Endothelial cell of umbilical vein (primary cell): ENCODE measurements at regions not wholly inside any gene's neighbourhood (a gene's known extent, or its start where the extent isn't known, plus 50 kb on each side); places are given as distances from the start of the nearest gene placed in this dataset.

Experiments used
- BruUV-seq: library from RNA; stranded (reverse); fragments of 400-500 nt; replicated peaks from 2 replicates; lab custom pipeline; 2021; lab: Mats Ljungman, UMichigan
- CTCF ChIA-PET: fragments of 300-600, 350-600 bp; sonication (Branson Sonifier 250); formaldehyde crosslinking; loops from one replicate; lab custom pipeline; 2021; ENCODE audit warnings: antibody characterized with exemption, inconsistent platforms; lab: Charles Lee
- POLR2A ChIA-PET: fragments of 300-600, 350-600 bp; sonication (Branson Sonifier 250); formaldehyde crosslinking; loops from one replicate; lab custom pipeline; 2021; ENCODE audit warnings: antibody characterized with exemption, inconsistent platforms; lab: Charles Lee
- DNase-seq: peaks from one replicate; pipeline ENCODE4 v3.0.0-alpha.2; 2011; ENCODE audit warnings: low read depth, low spot score
- FAIRE-seq: peaks from 2 replicates; lab custom pipeline; 2011; peaks lifted over from hg19 to GRCh38; lab: Jason Lieb, UNC
- H2AFZ ChIP-seq: 2 replicates; pipeline ENCODE4 v1.6.0; 2012; ENCODE audit warnings: low read depth, low read length, control low read depth, inconsistent platforms
- H3K27ac ChIP-seq: 2 replicates; pipeline ENCODE4 v1.5.1; 2011; ENCODE audit warnings: low read depth, mild to moderate bottlenecking, control low read depth, low read length, moderate library complexity; ENCODE audit not compliant: insufficient read depth
- H3K27me3 ChIP-seq, 2 experiments: 2 replicates each; pipeline versions ENCODE4 v1.6.0 to v1.6.1; 2011; ENCODE audit warnings: low read length in 2 of 2, mixed read lengths in 1 of 2; ENCODE audit not compliant: control insufficient read depth in 2 of 2, insufficient read depth in 2 of 2
- H3K36me3 ChIP-seq, 2 experiments: 2 replicates in 1 of 2; 3 replicates in 1 of 2; pipeline ENCODE4 v1.5.1; 2011; ENCODE audit warnings: low read length in 2 of 2, mild to moderate bottlenecking in 1 of 2, moderate library complexity in 1 of 2; ENCODE audit not compliant: control insufficient read depth in 2 of 2, insufficient read depth in 2 of 2; ENCODE audit errors: extremely low read depth in 1 of 2
- H3K4me1 ChIP-seq: 3 replicates; pipeline ENCODE4 v1.5.1; 2011; ENCODE audit warnings: mild to moderate bottlenecking, low read length; ENCODE audit not compliant: control insufficient read depth, insufficient read depth; ENCODE audit errors: extremely low read depth
- H3K4me2 ChIP-seq: 2 replicates; pipeline ENCODE4 v1.6.1; 2011; ENCODE audit warnings: low read length, control low read depth, mixed read lengths; ENCODE audit not compliant: insufficient read depth
- H3K4me3 ChIP-seq, 3 experiments: fragments of 200-600 bp in 1 of 3; sonication (generic), shearing (Covaris generic) in 1 of 3; replicated peaks in 1 of 3; 2 replicates each; pipeline ENCODE4 v1.5.1; 2011 to 2016; ENCODE audit warnings: control low read depth in 3 of 3, low read length in 3 of 3, mild to moderate bottlenecking in 2 of 3, inconsistent platforms in 1 of 3, low read depth in 1 of 3, moderate library complexity in 1 of 3; ENCODE audit not compliant: insufficient read depth in 1 of 3
- H3K79me2 ChIP-seq: 2 replicates; pipeline ENCODE4 v1.6.0; 2012; ENCODE audit warnings: low read length, inconsistent platforms; ENCODE audit not compliant: control insufficient read depth, insufficient read depth
- H3K9ac ChIP-seq: replicated peaks from 2 replicates; pipeline ENCODE3; 2011; ENCODE audit warnings: low read length, control low read depth; ENCODE audit not compliant: insufficient read depth; ENCODE audit errors: extremely low read depth
- H3K9me1 ChIP-seq: replicated peaks from 3 replicates; pipeline ENCODE4 v1.6.0; 2011; ENCODE audit warnings: mild to moderate bottlenecking, low read length; ENCODE audit not compliant: control insufficient read depth, insufficient read depth; ENCODE audit errors: extremely low read depth
- H3K9me3 ChIP-seq: replicated peaks from 2 replicates; pipeline ENCODE4 v1.5.1; 2012; ENCODE audit warnings: low read length, inconsistent platforms; ENCODE audit not compliant: control insufficient read depth, insufficient read depth
- H4K20me1 ChIP-seq: replicated peaks from 2 replicates; pipeline ENCODE3; 2011; ENCODE audit warnings: mild to moderate bottlenecking, low read length; ENCODE audit not compliant: control insufficient read depth, insufficient read depth; ENCODE audit errors: extremely low read depth
- CTCF ChIP-seq, 2 donors: IDR thresholded peaks; 1 replicate in 1 of 2; 2 replicates in 1 of 2; pipeline ENCODE4 v1.5.1; 2011; ENCODE audit warnings: low read length in 2 of 2, mild to moderate bottlenecking in 2 of 2, moderate library complexity in 2 of 2, control low read depth in 1 of 2, inconsistent platforms in 1 of 2, low read depth in 1 of 2; ENCODE audit not compliant: insufficient read depth in 1 of 2; ENCODE audit errors: extremely low read depth in 1 of 2
- EZH2 ChIP-seq: IDR thresholded peaks from 2 replicates; pipeline ENCODE4 v1.6.1; 2012; ENCODE audit warnings: borderline replicate concordance, low read depth, mild to moderate bottlenecking, moderate library complexity, low read length, inconsistent platforms; ENCODE audit not compliant: severe bottlenecking
- FOS ChIP-seq: IDR thresholded peaks from 2 replicates; pipeline ENCODE4 v1.6.1; 2011; ENCODE audit warnings: mild to moderate bottlenecking, low read length, moderate library complexity, borderline replicate concordance; ENCODE audit not compliant: insufficient read depth
- GATA2 ChIP-seq: IDR thresholded peaks from 2 replicates; pipeline ENCODE4 v1.7.0; 2011; ENCODE audit warnings: low read depth, mild to moderate bottlenecking, moderate library complexity, mixed read lengths, low read length; ENCODE audit not compliant: insufficient read length, insufficient read depth
- JUN ChIP-seq: IDR thresholded peaks from 2 replicates; pipeline ENCODE4 v1.6.1; 2011; ENCODE audit warnings: borderline replicate concordance, low read depth; ENCODE audit not compliant: insufficient read length, insufficient read depth
- MYC ChIP-seq: IDR thresholded peaks from one replicate; pipeline ENCODE4 v1.6.1; 2011; ENCODE audit warnings: mild to moderate bottlenecking, low read depth, low read length
- POLR2A ChIP-seq: IDR thresholded peaks from 2 replicates; pipeline ENCODE4 v1.6.1; 2012; ENCODE audit warnings: low read depth, mild to moderate bottlenecking, control low read depth, low read length
- POLR2AphosphoS5 ChIP-seq: IDR thresholded peaks from 2 replicates; pipeline ENCODE4 v1.6.1; 2012; ENCODE audit warnings: low read depth, mild to moderate bottlenecking, control low read depth, low read length, moderate library complexity; ENCODE audit not compliant: insufficient read depth
- dilution Hi-C: fragments of 300-500 bp; cut with MboI; formaldehyde crosslinking; loops from one replicate; pipeline ENCODE4 v1.15.0; 2019; ENCODE audit warnings: low sequenced_read_pairs; ENCODE audit not compliant: extremely low pct_ligation_motif_present
- intact Hi-C: fragments of 100-400 bp; cut with micrococcal nuclease; formaldehyde crosslinking; loops from one replicate; pipeline ENCODE4 v1.10.0; 2022
- TF ChIP-seq, protein P1 (sequence below): IDR thresholded peaks from 2 replicates; pipeline ENCODE4 v1.6.1; 2011; ENCODE audit not compliant: insufficient read depth, insufficient read length

DNA sequence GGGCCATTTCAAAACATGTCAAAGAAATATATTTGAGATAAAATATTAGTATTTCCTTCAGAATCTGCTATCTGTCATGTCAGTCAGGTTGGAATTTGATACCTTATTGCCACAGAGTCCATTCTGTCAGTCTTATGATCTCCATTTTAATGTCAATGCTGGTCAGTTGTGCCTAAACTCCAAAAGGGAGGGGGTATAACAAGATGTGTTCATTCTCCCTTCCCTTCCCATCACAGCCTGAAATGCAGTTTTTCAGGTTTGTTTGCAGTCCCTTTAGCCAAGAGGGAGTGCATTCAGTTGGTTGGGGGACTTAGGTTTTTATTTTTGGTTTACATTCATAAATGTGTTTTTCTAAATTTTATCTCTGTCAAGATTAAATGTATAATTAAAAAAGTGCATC is 59.8 kb upstream of the INHBA start:
- no peak for DNase-seq
- Histone ChIP-seq H3K9me1 (no peaks in the 10 kb centered on the region), H3K79me2 (no peaks in the 10 kb centered on the region), H3K27ac (no peak overlapping the region), H3K4me2 (no peak overlapping the region), H3K9ac (no peak overlapping the region), H2AFZ (no peak overlapping the region), H3K27me3 (no peaks in the 10 kb centered on the region), H3K4me1 (no peaks in the 10 kb centered on the region), H3K4me3 (no peak overlapping the region), H3K36me3 (no peaks in the 10 kb centered on the region), H3K9me3 (no peaks in the 10 kb centered on the region), H4K20me1 (no peaks in the 10 kb centered on the region)
- no peak for FAIRE-seq
- ChIA-PET POLR2A (no interaction called here), CTCF (no interaction called here)
- dilution Hi-C loops (no loop called here), intact Hi-C loops (no loop called here)
- TF ChIP-seq CTCF (IDR thresholded peaks at IDR 0.05; ENCODE audit: extremely low read depth in 1 of 2, insufficient read depth in 1 of 2, low read depth in 1 of 2, low read length in 2 of 2), result no peak
- TF ChIP-seq POLR2A, result no peak
- TF ChIP-seq MYC, result no peak
- TF ChIP-seq GATA2, result no peak
- TF ChIP-seq FOS, result no peak
- no peak for TF ChIP-seq EZH2
- TF ChIP-seq POLR2AphosphoS5, result no peak
- no peak for TF ChIP-seq JUN
- TF ChIP-seq, protein P1, sequence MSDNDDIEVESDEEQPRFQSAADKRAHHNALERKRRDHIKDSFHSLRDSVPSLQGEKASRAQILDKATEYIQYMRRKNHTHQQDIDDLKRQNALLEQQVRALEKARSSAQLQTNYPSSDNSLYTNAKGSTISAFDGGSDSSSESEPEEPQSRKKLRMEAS, result no peak
- no TSS peak for BruUV-seq
